C1 segment of cervical spinal cord (tissue), 14 donors: ENCODE measurements at regions not wholly inside any gene's neighbourhood (a gene's known extent, or its start where the extent isn't known, plus 50 kb on each side); places are given as distances from the start of the nearest gene placed in this dataset.
"Not testable (repeated sequence)": the region's sequence is repeated elsewhere in the genome, so short reads cannot be mapped to it uniquely, and the experiment has no call there.

ENCODE experiments used
- DNase-seq, 14 donors: peaks; one replicate each; lab custom pipeline; 2025; lab: John Stamatoyannopoulos, UW

DNA sequence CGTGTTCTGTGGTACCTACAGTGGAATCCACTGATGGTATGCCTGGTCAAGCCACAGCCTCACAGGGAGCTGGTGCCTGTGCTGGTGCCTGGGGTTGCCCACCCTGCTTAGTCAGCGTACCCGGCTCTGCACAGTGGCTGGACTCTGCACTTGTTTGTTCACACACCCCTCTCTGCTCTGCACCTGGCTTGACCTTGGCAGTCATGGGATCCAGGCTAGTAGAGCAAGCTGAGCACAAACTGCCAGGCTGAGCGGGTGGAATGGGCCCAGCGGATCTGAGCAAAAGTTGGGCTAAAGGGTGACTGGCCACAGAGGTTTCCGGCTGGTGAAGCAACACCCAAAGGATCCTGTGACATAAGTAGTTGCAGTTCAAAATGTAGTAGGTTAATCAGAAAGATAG lies 163.5 kb downstream of the CDH19 start:
- no peak for DNase-seq

DNA sequence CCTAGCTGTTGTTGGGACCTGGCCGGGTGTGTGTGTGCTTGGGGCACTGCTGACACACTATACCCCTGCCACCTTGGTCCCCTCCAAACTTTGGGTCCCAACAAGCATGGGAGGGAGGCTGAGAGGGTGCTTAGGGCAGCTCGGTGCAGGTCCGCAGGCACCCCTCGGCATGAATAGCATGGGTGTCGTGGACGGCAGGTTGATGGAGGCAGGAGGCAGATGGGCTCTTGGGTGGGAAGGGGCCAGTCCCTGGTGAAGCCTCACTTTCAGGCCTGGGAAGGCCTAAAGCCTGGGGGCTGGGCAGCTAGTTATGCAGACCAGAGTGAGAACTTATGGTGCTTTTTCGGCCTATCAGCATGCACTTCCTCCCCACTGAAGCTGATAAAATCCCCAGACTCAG lies 164.2 kb downstream of the CDH19 start:
- no peak for DNase-seq

- DNase-seq: no peak
These were observed 165.0 kb downstream of the CDH19 start for GRCh38 chr18:66438711-66439536.

DNA sequence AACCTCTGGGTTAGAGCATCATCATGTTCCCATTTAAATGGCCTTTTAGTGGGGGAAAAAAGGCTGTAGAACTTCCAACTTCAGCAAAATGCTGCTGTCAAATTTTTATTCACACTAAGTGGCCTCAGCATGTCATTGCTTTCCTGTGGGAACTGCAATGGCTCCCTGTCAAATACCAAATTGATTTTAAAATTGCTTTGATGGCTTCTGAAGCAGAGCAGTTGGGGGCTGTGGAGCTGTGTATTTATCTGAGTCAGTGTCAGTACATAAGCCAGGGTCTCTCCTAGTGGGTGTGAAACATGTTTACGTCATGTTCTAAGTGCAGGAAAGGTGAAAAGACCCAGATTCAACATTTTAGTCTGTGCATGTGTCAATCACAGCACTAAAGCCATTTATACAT lies 171.3 kb downstream of the CDH19 start:
- DNase-seq: no peak

DNA sequence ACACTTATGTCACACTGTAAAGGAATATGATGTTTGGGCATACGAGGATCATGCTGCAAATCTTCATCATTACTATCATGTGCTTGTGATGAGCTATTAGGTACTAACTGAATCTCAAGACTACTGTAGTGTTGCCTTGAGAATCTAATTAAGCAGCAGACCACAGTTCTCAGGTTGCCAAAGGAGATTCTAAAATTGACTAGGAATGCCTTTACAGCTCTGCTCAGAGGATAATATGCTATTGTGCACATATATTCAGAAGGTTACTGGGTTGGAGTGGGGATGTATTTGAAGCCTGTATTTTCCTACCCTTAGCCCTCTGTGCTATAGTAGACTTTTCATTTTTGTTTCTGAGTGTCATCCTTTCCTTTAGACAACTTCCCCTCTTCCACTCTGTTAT lies 175.1 kb downstream of the CDH19 start:
- DNase-seq: no peak

DNA sequence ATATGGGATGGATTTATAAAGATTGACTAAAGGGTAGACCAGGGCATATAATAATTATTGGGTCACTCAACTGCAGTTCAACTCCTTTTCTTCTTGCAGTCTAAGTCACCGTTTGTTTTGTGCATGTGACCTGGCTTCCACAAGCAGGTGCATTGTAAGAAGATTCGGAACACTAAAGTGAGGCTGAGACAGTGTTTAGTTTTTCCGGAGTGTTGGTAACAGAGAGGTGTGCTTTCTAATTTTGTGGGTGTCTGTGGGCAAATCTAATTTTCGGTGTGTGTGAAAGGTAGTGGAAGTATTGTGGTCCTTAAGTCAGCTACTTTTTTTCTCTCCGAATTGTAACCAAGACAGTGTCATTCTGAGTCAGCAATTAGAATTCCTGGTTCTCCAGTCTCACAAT lies 184.5 kb downstream of the CDH19 start:
- no peak for DNase-seq

DNA sequence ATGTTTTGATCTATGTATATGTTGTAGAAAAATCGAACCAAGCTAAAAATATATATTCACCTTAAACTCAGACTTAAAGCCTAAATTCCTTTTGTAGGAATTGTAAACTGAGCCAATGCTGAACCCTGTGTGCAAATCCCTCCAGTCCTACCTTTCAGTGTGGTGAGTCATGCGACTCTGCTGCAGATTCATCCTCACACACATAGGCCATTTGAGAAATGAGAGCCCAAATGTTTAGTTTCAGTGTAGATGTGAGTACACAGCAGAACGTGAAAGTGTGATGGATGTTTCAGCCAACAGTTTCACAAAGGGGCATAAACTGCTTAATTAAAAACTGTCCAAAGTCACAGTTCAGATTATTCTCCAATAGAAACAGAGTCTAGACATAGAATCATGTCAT lies 193.2 kb downstream of the CDH19 start:
- DNase-seq: no peak

DNA sequence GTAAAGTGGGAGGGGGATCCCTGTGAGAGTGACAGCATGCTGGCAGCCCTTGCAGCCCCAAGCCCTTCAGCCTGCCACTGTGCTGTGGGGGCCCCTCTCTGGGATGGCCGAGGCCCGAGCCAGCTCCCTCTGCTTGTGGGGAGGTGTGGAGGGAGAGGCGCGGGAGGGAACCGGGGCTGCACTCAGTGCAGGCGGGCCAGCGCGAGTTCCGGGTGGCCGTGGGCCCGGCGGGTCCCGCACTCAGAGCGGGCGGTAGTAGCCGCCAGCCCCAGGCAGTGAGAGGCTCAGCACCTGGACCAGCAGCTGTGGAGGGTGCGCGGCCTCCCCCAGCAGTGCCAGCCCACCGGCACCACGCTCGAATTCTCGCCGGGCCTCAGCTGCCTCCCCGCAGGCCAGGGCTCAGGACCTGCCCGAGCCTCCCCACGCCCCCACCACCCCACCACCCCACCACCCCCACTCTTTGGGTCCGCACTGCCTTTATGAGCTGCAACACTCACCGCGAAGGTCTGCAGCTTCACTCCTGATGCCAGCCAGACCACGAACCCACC lies 208.1 kb downstream of the CDH19 start:
- DNase-seq: no peak

DNA sequence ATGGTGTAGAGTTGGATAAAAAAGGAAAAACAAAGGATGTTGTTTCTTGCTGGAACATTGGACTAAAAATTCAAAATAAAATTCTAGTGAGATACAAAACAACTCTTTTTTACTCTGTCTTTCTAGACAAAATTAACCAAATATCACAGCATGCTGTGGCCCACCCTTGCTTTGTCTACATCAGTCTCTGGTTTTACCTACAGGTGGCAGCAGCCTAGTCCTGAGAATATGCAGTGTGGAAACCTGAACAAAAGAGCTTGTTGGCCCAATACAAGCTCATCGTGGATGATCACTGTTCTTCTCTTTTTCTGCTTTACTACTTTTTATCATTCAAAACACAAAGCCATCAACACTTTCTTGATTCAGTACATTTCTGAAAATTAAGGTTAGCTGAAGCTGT lies 210.4 kb downstream of the CDH19 start:
- no peak for DNase-seq

- DNase-seq: no peak
These were observed 226.6 kb downstream of the CDH19 start for GRCh38 chr18:66377291-66377690.

DNA sequence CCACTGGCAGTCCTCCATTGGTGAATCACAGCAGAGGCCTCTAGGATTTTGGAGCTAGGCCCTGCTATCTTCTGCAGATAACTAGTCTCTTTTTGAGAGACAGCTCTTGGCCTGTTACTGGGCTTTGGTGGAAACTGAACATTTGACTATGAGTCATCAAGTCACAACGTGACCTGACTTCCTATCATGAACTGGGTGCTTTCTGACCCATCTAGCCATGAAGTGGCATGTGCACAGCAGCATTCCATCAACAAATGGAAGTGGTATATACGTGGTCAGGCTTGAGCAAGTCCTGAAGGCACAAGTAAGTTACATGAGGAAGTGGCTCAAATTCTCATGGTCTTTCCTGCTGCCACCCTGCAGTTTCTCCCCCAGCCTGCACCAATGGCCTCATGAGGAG lies 228.5 kb downstream of the CDH19 start:
- DNase-seq: not testable (repeated sequence)

GRCh38 chr18:66346833-66347588 lies 256.9 kb downstream of the CDH19 start:
- DNase-seq: no peak

GRCh38 chr18:66344227-66344626 lies 259.7 kb downstream of the CDH19 start:
- DNase-seq: no peak

DNA sequence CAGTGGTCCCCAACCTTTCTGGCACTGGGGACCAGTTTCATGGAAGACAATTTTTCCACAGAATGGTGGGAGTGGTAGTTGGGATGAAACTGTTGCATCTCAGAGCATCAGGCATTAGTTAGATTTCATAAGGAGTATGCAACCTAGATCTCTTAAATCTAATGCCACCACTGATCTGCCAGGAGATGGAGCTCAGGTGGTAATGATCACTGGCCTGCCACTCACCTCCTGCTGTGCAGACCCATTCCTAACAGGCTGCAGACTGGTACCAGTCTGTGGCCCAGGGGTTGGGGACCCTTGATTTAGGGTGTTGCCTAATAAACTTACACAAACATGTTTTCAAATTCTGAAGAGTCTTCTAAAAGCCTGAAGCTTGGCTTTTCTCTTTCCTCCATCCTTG lies 261.3 kb downstream of the CDH19 start:
- no peak for DNase-seq

- DNase-seq: no peak
These were observed 269.4 kb downstream of the CDH19 start for GRCh38 chr18:66334534-66334933.

GRCh38 chr18:66329716-66330115 lies 274.2 kb downstream of the CDH19 start:
- DNase-seq: no peak

GRCh38 chr18:66328296-66328878 lies 275.5 kb downstream of the CDH19 start:
- DNase-seq: no peak

- no peak for DNase-seq
These were observed 278.6 kb downstream of the CDH19 start for GRCh38 chr18:66325251-66325650.

DNA sequence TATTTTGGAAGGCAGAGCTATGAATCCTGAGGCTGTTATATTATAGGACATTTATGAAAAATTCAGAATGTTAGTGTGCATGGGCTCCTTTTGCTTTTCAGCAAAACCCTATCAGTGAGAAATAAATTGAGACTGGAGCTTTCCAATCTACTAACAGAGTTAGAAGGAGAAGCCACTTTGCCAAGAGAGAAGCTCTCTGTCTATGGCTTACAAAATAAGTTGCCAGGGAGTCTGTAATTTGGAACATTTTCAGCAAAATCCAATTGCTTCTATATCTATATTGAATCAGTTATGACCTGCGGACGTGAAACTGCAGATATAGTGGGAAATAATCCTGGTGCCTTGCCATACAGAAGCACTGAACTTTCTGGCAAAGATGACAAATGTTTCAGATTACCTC lies 279.3 kb downstream of the CDH19 start:
- no peak for DNase-seq

- no peak for DNase-seq
These were observed 286.4 kb downstream of the CDH19 start for GRCh38 chr18:66317243-66318090.

DNA sequence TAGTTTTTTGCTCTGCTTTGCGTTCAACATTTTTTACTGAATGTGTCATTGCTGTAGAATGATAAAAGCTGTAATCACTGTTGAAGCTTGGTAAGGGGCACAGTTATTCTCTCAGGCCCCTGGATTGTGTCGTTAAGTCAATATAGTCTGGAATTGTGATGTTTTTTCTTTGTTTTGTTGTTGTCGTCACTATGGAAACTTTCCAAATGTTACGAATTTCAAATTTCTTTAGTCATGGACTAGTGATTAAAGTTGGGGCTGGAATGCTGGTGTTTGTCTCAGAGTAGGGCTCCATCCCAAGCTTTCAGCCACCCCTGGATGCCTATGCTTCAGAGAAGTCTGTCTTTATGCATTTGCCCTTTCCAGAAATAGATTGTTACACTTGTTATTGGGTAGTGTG lies 287.2 kb downstream of the CDH19 start:
- no peak for DNase-seq

GRCh38 chr18:66300141-66300540 lies 303.7 kb downstream of the CDH19 start:
- no peak for DNase-seq
